A172 (cell line): ENCODE measurements at regions not wholly inside any gene's neighbourhood (a gene's known extent, or its start where the extent isn't known, plus 50 kb on each side); places are given as distances from the start of the nearest gene placed in this dataset.
"Not testable (repeated sequence)": the region's sequence is repeated elsewhere in the genome, so short reads cannot be mapped to it uniquely, and the experiment has no call there.

Source experiments
- DNase-seq: peaks from one replicate; pipeline ENCODE4 v3.0.0-alpha.2; 2015; ENCODE audit warnings: low spot score

DNA sequence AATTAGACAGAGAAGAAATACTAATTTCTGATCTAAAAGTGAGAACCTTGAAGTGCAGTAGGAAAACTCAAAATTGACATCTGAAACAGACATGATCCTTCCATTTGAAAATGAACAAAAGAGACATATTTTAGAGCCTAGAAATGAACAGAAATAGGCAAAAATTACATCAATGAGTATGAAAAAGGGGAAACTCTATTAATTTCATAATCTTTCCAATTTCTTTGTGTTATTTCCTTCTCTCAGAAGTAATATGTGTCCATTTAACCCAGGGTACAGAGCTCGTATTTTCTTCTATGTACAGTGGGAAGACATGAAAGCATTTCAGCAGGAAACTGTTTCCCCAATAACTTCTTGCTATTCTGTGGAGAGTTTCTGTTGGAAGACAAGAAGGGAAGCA, 263.1 kb downstream of the CGGBP1 start:
- DNase-seq, result no peak

DNA sequence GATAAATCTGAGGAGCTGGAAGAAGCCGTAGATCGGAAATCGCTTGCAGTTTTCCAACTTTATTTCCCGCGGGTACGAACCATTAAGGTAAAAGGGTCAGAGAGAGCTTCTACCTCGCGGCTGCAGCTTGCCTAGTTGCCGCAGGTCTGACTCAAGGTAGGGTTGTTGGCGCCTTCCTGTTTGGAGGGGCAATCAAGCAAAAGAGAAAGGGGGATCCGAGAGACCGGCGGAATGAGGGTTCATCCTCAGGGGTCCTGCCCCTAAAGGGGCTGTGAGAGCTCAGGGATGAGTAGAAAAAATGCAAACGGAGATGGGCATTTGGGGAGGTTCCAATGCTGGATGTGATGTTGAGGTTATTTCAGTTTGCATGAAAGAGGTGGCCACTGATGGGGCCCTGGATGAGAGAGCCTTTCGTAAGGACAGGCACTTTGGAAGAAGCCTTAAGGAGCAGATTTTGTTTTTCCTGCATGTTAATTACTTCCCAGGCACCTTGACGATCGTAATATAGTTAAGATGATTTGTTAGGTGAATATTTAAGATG, 265.4 kb downstream of the CGGBP1 start:
- DNase-seq, result no peak

DNA sequence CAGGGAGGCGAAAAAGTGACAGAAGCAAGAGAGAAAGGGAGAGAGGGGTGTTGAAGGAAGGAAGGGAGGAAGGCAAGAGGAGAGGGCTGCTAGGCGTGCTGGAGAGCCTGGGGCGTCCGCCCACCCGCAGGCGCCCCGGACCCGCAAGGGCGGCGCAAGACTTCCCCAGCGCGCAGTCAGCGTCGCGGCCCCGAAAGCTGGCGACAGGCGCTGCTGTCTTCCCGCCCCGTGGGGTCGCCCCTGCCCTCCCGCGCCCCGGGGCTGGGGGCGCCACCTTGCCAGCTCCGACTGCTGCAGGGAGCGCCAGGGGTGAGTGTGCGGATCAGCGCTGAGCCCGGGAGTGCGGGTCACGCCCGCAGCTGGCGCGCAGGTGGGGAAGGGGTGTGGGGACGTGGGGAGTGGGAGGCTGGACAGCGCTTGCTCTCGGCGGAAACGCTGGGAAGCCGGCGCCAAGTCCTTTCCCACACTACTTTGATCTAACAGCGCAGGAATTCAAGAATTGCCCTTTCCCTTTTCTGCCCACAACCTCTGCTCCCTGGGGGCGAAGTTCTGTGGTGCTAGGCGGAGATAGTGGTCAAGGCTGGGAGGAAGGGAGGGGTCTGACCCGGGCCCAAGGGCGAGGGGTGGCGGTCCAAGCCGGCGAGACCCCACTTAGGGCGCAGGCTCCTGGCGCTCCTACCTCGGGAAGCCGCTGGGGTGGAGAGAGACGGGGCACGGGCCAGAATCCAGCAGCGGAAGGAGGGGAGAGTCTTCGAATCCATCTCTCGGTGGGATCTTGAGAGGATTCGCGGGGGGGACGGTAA, 266.1 kb downstream of the CGGBP1 start, which contains the start of gene HTR1F:
HTR1F (plus strand) TSS at position 173 of the 803 bp plus-strand sequence.
- DNase-seq, result peak; percentile 13

DNA sequence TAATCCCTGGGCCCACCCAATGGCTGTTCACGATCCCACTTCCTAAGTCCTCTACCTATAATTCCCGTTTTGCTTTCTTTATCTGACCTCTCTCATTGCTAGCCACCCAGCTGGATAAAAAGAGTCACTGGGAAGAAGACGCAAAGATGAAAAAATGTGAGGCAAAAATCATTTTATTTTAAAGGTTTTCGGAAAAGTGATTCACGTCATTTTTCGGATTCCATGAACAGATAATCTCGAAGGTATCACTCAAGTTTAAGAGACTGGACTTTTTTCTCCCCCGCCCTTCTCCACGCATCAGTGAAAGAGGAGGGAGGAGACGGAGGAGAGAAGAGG, 266.6 kb downstream of the CGGBP1 start:
- DNase-seq, result no peak

DNA sequence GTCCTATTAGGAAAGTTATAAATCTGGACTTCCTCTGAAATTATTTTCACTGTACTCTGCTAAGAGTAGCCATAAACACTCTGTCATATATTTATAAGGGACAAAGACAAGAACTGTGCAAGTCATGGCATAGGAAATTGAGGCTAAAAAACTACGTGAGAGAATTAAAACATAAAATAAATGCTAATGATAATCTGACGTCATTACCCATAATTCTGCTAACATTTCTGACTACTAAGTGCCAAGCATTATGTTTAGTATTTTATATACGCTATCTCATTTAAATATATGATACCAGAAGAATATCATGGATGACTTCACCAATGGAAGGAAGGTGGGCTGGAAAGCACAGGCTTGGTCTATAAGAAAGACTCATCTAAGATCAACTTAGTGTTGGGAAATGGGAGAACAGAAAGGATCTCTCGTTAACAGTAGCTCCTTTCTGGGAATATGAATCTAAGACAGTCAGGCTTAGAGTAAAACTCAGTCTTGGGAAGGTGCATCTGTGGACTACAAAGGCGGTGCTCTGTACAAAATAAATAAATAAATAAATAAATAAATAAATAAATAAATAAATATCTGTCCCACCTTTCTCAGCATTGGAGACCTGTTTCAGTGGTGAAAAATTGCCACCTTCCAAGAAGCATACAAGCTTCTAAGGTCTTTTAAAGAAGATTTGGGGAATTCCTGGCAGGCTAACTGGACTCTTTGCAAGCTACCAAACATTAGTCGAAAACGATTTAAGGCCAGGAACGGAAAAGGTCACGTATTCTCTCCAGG, 267.4 kb downstream of the CGGBP1 start:
- DNase-seq, result no peak

DNA sequence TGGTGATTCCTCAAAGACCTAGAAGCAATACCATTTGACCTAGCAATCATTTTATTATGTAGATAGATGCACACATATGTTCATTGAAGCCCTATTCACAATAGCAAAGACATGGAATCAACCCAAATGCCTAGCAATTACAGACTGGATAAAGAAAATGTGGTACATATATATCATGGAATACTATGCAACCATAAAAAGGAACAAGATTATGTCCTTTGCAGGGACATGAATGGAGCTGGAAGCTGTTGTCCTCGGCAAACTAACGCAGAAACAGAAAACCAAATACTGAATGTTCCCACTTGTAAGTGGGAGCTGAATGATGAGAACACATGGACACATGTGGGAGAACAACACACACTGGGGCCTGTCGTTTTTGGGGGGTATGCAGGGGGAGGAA, 269.8 kb downstream of the CGGBP1 start:
- DNase-seq, result not testable (repeated sequence)

DNA sequence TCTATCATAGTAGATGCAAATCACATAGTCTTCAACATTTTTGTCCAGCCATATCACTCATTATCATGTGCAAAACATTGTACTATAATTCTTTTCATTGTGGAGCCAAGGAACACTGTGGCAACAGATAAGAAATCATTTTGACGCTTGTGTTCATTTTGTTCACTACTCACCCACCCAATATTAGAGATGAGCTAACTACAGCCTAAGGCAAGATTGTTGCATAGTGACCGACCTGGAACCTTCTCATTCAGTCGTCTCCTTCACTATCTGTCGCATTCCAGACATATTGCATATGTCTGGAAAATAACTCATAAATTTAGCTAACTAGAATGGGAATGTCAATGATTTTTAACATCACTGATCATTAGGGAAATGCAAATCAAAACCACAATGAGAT, 270.3 kb downstream of the CGGBP1 start:
- no peak for DNase-seq

DNA sequence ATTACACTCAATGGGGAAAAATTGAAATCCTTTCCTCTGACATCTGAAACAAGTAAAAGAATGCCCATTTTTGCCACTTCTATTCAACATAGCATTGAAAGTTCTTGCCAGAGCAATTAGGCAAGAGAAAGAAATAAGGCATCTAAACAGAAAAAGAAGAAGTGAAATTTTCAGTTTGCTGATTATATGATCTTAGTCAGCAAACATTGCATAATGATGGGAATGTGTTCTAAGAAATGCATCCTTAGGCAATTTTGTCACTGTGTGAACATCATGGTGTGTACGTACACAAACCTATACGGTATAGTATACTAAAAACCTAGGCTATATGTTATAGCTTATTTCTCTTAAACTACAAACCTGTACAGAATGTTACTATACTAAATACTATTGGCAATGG, 278.0 kb downstream of the CGGBP1 start:
- DNase-seq, result no peak

DNA sequence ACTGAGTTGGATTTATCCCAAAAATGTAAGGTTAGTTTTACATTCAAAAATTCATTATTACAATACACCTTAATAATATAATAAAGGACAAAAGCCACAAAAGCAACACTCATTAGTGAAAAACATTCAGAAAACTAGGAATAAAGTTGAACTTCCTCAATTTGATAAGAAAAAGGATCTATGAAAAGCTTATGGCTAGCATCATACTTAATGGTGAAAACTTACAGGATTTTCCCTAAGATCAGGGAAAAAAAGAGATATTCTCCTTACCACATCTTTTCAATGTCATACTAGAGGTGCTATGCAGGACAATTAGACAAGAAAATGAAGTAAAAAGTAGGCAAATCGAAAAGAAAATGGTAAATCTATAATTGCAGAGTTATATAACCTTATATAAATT, 279.9 kb downstream of the CGGBP1 start:
- no peak for DNase-seq

DNA sequence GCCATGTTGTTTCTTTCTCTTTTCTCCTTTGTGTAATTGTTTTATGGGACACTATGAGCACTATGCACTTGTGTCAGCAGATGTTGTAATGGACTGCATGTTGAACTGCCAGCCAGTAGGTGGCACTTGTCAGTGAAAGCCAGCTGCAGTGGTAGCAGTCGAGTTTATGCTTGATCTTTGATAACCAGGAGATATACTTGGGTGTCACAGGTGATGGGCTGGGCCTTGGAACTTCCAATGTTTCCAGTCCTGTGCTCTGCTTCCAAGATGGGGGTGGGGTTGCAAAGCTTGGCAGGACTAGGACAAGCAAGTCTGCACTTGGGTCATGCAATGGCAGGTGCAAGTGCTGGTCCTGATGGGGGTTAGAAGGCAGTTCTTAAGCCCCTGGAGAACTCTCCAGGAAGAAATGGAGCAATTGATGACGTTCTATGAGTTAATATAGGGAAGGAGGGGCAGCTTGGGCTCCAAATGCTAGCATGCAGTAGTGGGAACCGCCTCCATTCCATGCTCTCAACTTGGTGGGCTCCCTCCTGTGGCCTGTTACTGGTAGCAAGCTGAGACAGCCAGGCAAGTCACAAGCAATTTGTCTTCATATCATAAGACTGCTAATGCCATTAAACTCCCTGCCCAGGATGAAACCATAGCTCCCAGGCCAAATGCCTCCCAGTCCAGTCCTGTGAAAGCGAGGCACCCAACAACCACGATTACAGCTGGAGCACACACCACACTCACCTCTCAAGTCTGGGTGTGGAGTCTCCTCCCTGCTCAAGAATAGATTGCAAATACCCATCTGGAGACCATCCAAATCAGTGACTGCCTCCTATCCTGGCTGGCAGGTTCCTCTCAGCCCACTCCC, 287.2 kb downstream of the CGGBP1 start:
- DNase-seq, result peak; percentile 60

DNA sequence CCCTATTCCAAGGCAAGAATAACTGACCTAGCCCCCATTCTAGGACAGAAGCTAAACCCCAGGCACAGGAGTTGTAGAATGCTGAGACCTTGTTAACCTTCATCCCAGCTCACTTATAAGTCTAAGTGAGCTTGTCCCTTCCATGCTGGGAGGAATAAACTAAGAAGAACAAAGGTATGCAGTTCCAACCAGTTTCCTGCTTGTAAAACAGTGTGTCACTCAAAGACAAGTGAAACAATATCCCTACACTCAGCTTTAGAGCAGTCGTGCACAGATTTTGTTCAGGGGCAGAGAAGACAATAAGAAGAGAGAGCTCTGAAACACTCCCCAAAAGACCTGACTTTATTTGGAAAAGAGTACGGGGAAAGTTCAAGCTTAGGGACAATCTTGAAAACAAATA, 292.1 kb downstream of the CGGBP1 start:
- no peak for DNase-seq

DNA sequence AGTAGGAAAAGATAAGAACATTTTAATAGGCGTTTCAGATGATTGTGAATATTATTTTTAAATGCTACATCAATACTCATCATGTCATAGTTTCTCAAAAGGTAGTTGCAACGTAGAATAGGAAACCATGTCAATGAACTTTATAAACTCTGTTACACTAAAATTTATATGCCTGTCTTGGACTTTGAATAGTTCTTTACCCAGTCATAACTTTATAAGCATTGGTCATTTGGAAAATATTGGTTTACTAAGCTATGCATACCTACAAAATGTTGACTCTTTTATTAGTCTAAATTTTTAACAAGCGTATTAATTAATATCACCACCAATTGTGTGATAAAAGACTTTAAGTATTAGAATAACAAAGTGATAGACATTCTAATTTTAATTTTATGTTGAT, 293.5 kb downstream of the CGGBP1 start:
- no peak for DNase-seq

DNA sequence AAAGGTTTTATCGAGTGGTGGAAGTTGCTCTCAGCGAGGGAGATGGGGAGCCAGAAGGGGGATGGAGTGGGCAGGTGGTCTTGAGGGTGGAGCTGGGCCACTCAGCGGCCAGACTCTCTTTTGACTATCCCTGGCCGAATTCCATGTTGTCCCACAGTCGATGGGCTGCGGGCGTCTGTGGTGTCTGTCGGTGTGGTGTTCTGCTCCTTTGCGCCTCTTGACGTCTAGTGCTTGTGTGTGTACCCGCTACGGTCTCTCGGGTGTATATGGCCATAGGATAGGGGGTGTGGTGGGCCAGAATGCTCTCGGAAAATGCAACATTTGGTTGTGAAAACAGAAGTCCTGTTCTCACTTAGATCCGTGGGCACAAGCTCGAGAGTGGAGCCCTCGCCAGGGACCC, 297.0 kb downstream of the CGGBP1 start:
- no peak for DNase-seq

DNA sequence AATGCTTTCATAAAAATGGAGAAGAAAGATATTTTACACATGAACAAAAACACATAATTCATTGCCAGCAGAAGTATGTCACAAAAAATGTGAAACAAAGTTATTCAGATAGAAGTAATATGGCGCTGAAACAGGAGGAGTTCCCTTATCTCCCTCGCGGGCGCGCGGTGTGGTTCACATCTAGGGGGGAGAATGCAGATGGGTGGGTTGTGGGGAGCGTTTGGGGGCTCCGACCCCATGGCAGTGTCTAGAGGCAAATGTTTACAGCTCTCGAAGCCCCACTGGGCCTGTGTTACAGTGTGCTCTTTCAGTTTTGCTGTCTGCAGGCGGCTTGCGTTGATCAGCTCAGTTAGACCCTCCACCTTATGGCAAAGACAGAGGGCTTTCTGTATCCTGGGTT, 297.5 kb downstream of the CGGBP1 start:
- no peak for DNase-seq

DNA sequence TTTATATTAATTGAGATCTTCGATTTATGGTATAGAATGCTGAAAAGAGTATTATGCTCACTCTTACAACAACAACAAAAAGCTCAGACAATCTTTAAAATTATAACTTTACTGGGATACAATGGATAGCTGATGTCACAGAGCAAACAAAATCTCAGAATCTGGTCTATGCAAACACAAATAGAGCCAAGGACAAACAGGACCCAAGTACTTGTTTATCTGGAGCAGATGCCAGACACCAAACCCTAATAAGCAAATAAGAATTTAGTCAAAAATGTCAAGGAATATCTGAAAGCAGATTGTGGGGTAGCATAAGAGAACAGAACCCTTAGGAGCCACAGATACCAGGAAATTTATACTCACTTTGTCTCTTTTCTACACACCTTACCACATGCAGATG, 302.2 kb downstream of the CGGBP1 start:
- DNase-seq, result no peak

DNA sequence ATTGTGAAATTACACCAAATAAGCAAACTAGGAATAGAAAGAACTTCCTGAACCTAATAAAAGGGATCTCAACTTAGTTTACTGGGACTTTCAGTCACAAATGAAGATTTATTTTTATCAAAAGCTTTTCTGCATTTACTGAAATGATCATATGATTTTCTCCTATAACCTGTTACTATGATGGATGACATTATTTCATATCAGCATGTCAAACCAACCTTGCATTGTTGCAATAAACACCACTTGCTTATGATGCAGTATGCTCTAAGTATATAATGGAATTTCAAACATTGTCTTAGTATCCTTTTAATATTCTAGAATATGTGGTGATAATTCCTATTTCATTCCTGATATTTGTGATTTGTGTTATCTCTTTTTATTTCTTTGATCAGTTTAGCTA, 303.0 kb downstream of the CGGBP1 start:
- no peak for DNase-seq

DNA sequence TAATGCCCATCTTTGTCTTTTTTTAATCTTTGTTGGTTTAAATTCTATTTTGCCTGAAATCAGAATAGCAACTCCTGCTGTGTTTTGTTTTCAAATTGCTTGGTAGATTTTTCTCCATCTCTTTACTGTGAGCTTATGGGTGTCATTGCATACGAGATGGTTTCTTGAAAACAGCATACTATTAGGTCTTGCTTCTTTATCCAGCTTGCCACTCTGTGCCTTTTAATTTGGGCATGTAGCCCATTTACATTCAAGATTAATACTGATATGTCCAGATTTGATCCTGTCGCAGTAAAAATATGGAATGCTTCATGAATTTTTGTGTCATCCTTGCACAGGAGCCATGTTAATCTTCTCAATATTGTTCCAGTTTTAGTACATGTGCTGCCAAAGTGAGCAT, 316.6 kb downstream of the CGGBP1 start:
- DNase-seq, result no peak

DNA sequence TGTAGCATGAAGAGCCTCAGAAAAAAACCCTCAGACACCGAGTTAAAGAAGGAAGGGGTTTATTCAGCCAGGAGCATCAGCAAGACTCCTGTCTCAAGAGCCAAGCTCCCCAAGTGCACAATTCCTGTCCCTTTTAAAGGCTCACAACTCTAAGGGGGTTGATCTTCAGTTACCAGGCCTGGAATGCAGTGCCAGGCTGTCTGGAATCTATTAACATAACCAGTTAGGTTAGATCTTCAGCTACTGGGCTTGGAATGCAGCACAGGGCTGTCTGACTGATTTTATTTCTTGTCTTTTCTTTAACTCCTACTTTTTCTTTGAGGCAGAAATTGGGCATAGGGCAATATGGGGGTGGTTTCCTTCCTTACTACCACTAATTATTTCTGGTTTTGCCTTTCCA, 317.9 kb downstream of the CGGBP1 start:
- DNase-seq, result not testable (repeated sequence)

DNA sequence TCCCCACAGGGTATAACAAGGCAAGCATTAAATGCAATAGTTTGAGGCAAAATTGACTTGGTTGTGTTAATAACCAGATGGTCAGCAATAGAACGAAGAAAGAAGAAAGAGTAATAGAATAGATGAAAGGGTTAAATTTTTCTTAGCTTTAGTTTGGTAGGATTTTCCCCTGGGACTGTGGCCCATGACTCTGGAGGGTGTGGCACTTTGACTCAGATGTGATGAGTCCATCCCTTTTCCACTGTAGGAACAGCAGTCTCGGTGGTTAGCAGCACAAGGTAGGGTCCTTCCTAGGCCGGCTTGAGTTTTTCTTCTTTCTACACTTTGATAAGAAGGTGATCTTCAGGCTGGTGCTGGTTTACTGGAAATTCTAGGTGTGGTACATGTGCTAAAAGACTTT, 321.0 kb downstream of the CGGBP1 start:
- DNase-seq, result peak; percentile 50

DNA sequence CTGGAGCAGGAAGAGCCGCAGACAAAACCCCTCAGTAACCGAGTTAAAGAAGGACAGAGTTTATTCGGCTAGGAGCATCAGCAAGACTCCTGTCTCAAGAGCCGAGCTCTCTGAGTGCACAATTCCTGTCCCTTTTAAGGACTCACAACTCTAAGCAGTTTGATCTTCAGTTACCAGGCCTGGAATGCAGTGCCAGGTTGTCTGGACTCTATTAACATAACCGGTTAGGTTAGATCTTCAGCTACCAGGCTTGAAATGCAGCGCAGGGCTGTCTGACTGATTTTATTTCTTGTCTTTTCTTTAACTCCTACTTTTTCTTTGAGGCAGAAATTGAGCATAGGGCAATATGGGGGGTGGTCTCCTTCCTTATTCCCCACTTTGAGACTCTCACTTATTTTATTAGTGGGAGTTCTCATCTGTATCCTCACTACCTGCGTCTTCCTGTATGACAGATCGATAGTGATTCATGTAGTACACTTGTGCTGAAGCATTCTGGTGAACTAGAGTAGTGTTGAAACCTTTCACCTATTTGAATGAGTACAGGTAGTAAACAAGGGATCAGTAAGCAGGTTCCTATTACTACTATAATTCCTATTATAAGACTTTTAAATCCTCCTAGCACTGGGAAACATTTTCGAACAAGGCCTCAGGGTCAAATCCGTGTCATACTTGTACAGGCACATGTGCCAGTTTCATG, 325.0 kb downstream of the CGGBP1 start:
- DNase-seq, result no peak

DNA sequence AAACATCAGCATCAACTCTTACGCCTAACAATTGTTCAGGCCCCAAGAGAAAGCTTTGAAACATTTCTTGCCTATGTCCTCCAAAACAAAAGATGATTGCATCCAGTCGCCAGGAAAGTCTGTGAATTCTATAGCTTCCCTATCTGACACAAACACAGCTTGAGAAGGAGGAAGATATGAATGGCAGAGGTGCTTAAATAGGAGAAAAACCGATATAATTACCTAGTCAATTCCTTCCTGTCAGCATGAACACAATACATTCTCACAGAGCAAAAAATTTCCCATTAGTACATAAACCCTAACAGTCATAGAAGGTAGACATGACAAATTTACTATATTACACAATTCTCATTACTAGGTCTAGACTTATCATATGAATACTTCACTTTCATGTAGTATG, 326.5 kb downstream of the CGGBP1 start:
- no peak for DNase-seq

DNA sequence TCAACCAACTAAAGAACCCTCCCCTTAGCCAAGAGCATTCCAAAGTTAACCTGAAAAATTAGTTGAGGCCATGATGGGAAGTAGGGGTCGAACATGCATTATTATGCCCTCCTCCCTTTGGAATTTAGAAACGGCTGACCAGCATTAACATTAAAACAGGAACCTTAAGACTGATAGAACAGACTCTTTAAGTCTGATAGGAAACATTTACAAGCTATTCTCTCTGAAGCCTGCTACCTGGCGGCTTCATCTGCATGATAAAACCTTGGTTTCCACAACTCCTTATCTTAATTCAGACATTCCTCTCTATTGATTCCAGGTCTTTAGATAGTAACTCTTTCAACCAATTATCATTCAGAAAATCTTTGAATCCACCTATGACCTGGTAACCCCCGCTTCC, 331.0 kb downstream of the CGGBP1 start:
- DNase-seq, result no peak
